ENCODE measurements at regions not wholly inside any gene's neighbourhood (a gene's known extent, or its start where the extent isn't known, plus 50 kb on each side); places are given as distances from the start of the nearest gene placed in this dataset.

GRCh38 chr2:155026651-155027174 is 328.2 kb downstream of the KCNJ3 start:
- TF ChIP-seq CTCF (conservative IDR thresholded peaks at IDR 0.05) (no peak), ZFX (IDR thresholded peaks at IDR 0.05) (no peak)

Data from C4-2B (cell line).